SK-N-SH treated with all-trans-retinoic acid at 6 μM for 48 hours (cell line): ENCODE measurements at regions not wholly inside any gene's neighbourhood (a gene's known extent, or its start where the extent isn't known, plus 50 kb on each side); places are given as distances from the start of the nearest gene placed in this dataset.

Experiments used
- ATAC-seq: fragments of 200-7000 bp; cut with Tn5 transposase; 3 replicates; pipeline ENCODE4 v1.9.1; 2020; ENCODE audit warnings: mild to moderate bottlenecking, moderate library complexity
- ARNTL ChIP-seq: fragments of 450-650 bp; formaldehyde crosslinking; IDR thresholded peaks from 2 replicates; pipeline ENCODE4 v1.5.0; 2020; ENCODE audit warnings: low read depth, mild to moderate bottlenecking, moderate library complexity, borderline replicate concordance
- BACH2 ChIP-seq: fragments of 250-450 bp; sonication (Bioruptor Pico); IDR thresholded peaks from 2 replicates; pipeline ENCODE4 v1.9.0; 2021; ENCODE audit warnings: mild to moderate bottlenecking, borderline replicate concordance
- CREB5 ChIP-seq: fragments of 250-450 bp; sonication (Bioruptor Pico); IDR thresholded peaks from 2 replicates; pipeline ENCODE4 v1.5.1; 2020; ENCODE audit warnings: low read depth, mild to moderate bottlenecking, moderate library complexity
- CSDC2 ChIP-seq: fragments of 250-450 bp; sonication (Bioruptor Pico); IDR thresholded peaks from 2 replicates; pipeline ENCODE4 v1.5.0; 2020; ENCODE audit warnings: mild to moderate bottlenecking, moderate library complexity
- CSRNP3 ChIP-seq: fragments of 250-450 bp; sonication (Bioruptor Pico); IDR thresholded peaks from 2 replicates; pipeline ENCODE4 v1.5.1; 2021; ENCODE audit warnings: mild to moderate bottlenecking, moderate library complexity
- ESRRG ChIP-seq: fragments of 250-450 bp; sonication (Bioruptor Pico); IDR thresholded peaks from 2 replicates; pipeline ENCODE4 v1.6.1; 2021; ENCODE audit warnings: mild to moderate bottlenecking
- GLIS3 ChIP-seq: fragments of 250-450 bp; sonication (Bioruptor Pico); IDR thresholded peaks from 2 replicates; pipeline ENCODE4 v1.5.0; 2020; ENCODE audit warnings: mild to moderate bottlenecking, moderate library complexity
- ISL1 ChIP-seq: fragments of 250-450 bp; sonication (Bioruptor Pico); IDR thresholded peaks from 2 replicates; pipeline ENCODE4 v2.1.2; 2022; ENCODE audit warnings: mild to moderate bottlenecking, moderate library complexity
- OSR1 ChIP-seq: fragments of 250-450 bp; sonication (Bioruptor Pico); IDR thresholded peaks from 2 replicates; pipeline ENCODE4 v1.8.0; 2022; ENCODE audit warnings: moderate library complexity, mild to moderate bottlenecking, inconsistent platforms
- PATZ1 ChIP-seq: fragments of 250-450 bp; sonication (Bioruptor Pico); IDR thresholded peaks from 2 replicates; pipeline ENCODE4 v1.8.0; 2020; ENCODE audit warnings: mild to moderate bottlenecking, moderate library complexity, borderline replicate concordance
- POU6F1 ChIP-seq: fragments of 250-450 bp; sonication (Bioruptor Pico); IDR thresholded peaks from 2 replicates; pipeline ENCODE4 v1.8.0; 2021; ENCODE audit warnings: low read depth, mild to moderate bottlenecking, moderate library complexity, borderline replicate concordance
- PPARA ChIP-seq: fragments of 250-450 bp; sonication (Bioruptor Pico); IDR thresholded peaks from 2 replicates; pipeline ENCODE4 v1.5.0; 2020; ENCODE audit warnings: mild to moderate bottlenecking, borderline replicate concordance
- RARB ChIP-seq: fragments of 250-450 bp; sonication (Bioruptor Pico); IDR thresholded peaks from 2 replicates; pipeline ENCODE4 v1.8.0; 2021; ENCODE audit warnings: mild to moderate bottlenecking, moderate library complexity
- SNAI2 ChIP-seq: fragments of 250-450 bp; sonication (Bioruptor Pico); IDR thresholded peaks from 2 replicates; pipeline ENCODE4 v1.5.0; 2020; ENCODE audit warnings: mild to moderate bottlenecking, moderate library complexity
- TOX ChIP-seq: fragments of 250-450 bp; sonication (Bioruptor Pico); IDR thresholded peaks from 2 replicates; pipeline ENCODE4 v1.8.0; 2021; ENCODE audit warnings: mild to moderate bottlenecking, moderate library complexity, borderline replicate concordance
- TSHZ2 ChIP-seq: fragments of 250-450 bp; sonication (Bioruptor Pico); IDR thresholded peaks from 2 replicates; pipeline ENCODE4 v1.5.0; 2020; ENCODE audit warnings: mild to moderate bottlenecking, moderate library complexity
- ZC3H10 ChIP-seq: fragments of 250-450 bp; sonication (Bioruptor Pico); IDR thresholded peaks from 2 replicates; pipeline ENCODE4 v1.5.1; 2021; ENCODE audit warnings: mild to moderate bottlenecking, moderate library complexity
- ZFP3 ChIP-seq: fragments of 250-450 bp; sonication (Bioruptor Pico); IDR thresholded peaks from 2 replicates; pipeline ENCODE4 v1.5.0; 2020; ENCODE audit warnings: mild to moderate bottlenecking, moderate library complexity
- ZFP30 ChIP-seq: fragments of 450-650 bp; formaldehyde crosslinking; IDR thresholded peaks from 2 replicates; pipeline ENCODE4 v1.5.0; 2022; ENCODE audit warnings: mild to moderate bottlenecking, moderate library complexity
- ZNF565 ChIP-seq: fragments of 450-650 bp; formaldehyde crosslinking; conservative IDR thresholded peaks from 2 replicates; pipeline ENCODE4 v1.5.0; 2020; ENCODE audit warnings: low read depth, mild to moderate bottlenecking, moderate library complexity
- ZNF70 ChIP-seq: fragments of 450-650 bp; formaldehyde crosslinking; IDR thresholded peaks from 2 replicates; pipeline ENCODE4 v1.5.0; 2020; ENCODE audit warnings: mild to moderate bottlenecking, moderate library complexity

GRCh38 chr2:19644763-19645162 is 257.0 kb downstream of the TTC32 start:
- no peak for ATAC-seq
- TF ChIP-seq ISL1 (CRISPR knock-in tag), result no peak
- TF ChIP-seq POU6F1 (CRISPR knock-in tag), result no peak
- no peak for TF ChIP-seq ZNF565 (CRISPR knock-in tag)
- TF ChIP-seq GLIS3 (CRISPR knock-in tag), result no peak
- no peak for TF ChIP-seq ZFP3 (CRISPR knock-in tag)
- no peak for TF ChIP-seq ZC3H10
- TF ChIP-seq SNAI2 (CRISPR knock-in tag), result no peak
- TF ChIP-seq ZNF70 (CRISPR knock-in tag), result no peak
- no peak for TF ChIP-seq CREB5 (CRISPR knock-in tag)
- TF ChIP-seq OSR1 (CRISPR knock-in tag), result no peak
- TF ChIP-seq PATZ1 (CRISPR knock-in tag), result no peak
- TF ChIP-seq CSDC2 (CRISPR knock-in tag), result no peak
- TF ChIP-seq ZFP30 (CRISPR knock-in tag), result no peak
- no peak for TF ChIP-seq TSHZ2 (CRISPR knock-in tag)
- TF ChIP-seq BACH2 (CRISPR knock-in tag), result no peak
- no peak for TF ChIP-seq ARNTL (CRISPR knock-in tag)
- no peak for TF ChIP-seq RARB (CRISPR knock-in tag)
- no peak for TF ChIP-seq ESRRG (CRISPR knock-in tag)
- TF ChIP-seq PPARA (CRISPR knock-in tag), result no peak

- no peak for ATAC-seq
- no peak for TF ChIP-seq ARNTL (CRISPR knock-in tag)
- TF ChIP-seq POU6F1 (CRISPR knock-in tag), result no peak
- no peak for TF ChIP-seq PPARA (CRISPR knock-in tag)
- TF ChIP-seq PATZ1 (CRISPR knock-in tag), result no peak
- no peak for TF ChIP-seq ESRRG (CRISPR knock-in tag)
- no peak for TF ChIP-seq TOX (CRISPR knock-in tag)
- TF ChIP-seq TSHZ2 (CRISPR knock-in tag), result no peak
- no peak for TF ChIP-seq CREB5 (CRISPR knock-in tag)
- TF ChIP-seq CSDC2 (CRISPR knock-in tag), result no peak
- no peak for TF ChIP-seq ISL1 (CRISPR knock-in tag)
- TF ChIP-seq CSRNP3 (CRISPR knock-in tag), result no peak
- no peak for TF ChIP-seq ZNF565 (CRISPR knock-in tag)
- TF ChIP-seq SNAI2 (CRISPR knock-in tag), result no peak
- TF ChIP-seq BACH2 (CRISPR knock-in tag), result no peak
Measured at GRCh38 chr2:19643117-19643518, 258.7 kb downstream of the TTC32 start.
